Limb (tissue), 2 donors: ENCODE measurements at regions not wholly inside any gene's neighbourhood (a gene's known extent, or its start where the extent isn't known, plus 50 kb on each side); places are given as distances from the start of the nearest gene placed in this dataset.
"Not testable (repeated sequence)": the region's sequence is repeated elsewhere in the genome, so short reads cannot be mapped to it uniquely, and the experiment has no call there.

Experiments
- DNase-seq, 2 donors: peaks; one replicate each; pipeline ENCODE4 v3.0.0-alpha.2; 2016; ENCODE audit errors: extremely low spot score in 2 of 2

- peak in 1 of 2 donors; percentile 11 for DNase-seq
Observed at GRCh38 chr12:5262450-5262849, 169.5 kb upstream of the NTF3 start.

DNA sequence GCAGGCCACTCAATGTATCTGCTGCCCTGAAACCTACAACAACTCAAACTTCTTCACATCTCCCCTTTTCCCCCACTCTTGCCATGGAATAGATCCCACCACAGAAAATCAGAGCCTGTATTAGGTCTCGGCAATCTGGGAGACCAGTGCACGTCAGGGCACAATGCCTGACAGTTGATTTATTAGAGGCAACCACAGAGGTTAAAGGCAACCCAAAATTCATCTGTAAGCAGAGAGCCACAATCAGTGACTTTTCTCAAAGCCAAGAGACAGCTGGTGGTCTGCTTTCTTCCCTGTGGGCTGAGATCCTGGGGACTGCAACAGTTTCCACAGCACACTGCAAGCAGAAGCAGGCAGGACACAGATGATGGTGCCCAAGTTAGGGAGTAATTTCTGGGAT lies 169.0 kb upstream of the NTF3 start:
- no peak for DNase-seq

GRCh38 chr12:5264006-5264405 lies 167.9 kb upstream of the NTF3 start:
- no peak for DNase-seq

- DNase-seq: no peak
Observed at GRCh38 chr12:5267603-5268423, 164.1 kb upstream of the NTF3 start.

- no peak for DNase-seq
Observed at GRCh38 chr12:5268424-5269210, 163.3 kb upstream of the NTF3 start.

DNA sequence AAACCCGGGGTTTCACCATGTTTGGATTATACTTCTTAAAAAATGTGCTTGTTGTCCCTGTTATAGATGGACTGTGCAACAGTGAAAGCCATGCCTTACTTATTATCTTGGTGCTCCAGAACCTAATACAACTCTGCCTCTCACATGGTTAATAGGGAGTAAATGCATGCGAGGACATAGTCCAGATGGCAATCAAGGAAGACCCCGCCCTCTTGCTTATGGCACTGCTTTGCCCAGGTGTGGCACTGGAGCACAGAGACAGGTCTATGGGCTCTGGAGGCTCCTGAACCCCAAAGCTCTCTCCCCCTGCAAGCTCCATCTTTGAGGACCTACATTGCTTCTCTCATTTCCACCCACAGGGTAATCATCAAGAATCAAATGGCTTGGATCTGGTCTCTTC lies 162.1 kb upstream of the NTF3 start:
- no peak for DNase-seq

DNA sequence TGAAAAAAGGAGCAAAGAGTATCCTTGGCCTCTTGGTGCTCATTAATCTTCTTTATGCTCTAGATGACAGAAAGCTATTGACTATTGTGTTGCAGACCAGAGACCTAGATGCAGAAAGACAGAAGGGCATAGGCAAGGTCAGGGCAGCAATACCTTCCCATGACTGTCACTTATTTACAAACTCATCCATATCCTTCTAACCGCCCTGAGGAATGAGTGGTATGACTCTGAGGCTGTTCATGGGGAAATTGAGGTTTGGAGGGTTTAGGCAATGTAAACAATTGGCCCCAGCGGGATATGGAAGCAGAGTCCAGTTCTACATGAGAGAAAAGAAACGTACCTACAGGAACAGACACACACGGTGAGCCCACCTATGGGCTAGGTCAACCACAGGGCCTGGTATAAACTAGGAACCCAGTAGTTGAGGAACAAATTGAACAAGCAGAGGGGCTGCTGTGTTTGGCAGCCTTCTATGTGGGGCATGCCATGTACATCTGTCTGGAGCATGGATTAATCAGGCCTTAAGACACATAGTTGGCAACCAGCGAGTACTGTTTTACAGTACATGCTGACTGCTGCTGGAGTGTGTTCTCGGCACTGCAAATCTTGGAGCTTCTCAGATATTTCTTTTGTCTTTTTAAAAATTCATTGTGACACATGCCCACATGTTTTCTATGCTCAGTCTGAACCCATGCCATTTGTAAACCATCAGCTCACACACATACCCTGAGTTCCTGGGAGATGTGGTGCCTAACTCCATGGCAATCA lies 159.7 kb upstream of the NTF3 start:
- peak in 1 of 2 donors; percentile 58 for DNase-seq

DNA sequence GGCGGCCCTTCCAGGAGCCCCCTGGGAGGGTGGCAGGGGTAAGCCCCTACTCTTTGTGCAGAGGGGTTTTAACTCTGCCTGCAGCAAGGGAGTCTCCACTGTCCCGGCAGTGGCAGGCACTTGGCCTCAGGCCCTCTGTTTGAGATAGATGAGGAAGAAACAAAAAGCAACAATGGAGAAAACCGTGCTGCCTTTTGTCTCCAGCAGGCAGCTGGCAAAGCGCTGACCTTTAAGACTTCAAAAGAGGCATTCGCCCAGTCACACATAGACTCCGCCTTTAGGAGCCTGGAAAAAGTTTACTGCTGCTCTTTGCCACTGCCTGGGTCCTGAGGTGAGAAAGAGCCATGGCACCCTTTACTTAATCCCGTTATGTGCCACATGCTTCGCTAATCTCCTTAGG lies 158.2 kb upstream of the NTF3 start:
- DNase-seq: no peak

GRCh38 chr12:5276327-5276880 lies 155.5 kb upstream of the NTF3 start:
- DNase-seq: no peak

- DNase-seq: no peak
Observed at GRCh38 chr12:5280086-5280485, 151.8 kb upstream of the NTF3 start.

DNA sequence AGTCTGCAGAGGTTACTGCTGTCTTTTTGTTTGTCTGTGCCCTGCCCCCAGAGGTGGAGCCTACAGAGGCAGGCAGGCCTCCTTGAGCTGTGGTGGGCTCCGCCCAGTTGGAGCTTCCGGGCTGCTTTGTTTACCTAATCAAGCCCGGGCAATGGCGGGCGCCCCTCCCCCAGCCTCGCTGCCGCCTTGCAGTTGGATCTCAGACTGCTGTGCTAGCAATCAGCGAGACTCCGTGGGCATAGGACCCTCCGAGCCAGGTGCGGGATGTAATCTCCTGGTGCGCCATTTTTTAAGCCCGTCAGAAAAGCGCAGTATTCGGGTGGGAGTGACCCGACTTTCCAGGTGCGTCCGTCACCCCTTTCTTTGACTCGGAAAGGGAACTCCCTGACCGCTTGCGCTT lies 141.5 kb upstream of the NTF3 start:
- DNase-seq: not testable (repeated sequence)

GRCh38 chr12:5292651-5293050 lies 139.3 kb upstream of the NTF3 start:
- no peak for DNase-seq

DNA sequence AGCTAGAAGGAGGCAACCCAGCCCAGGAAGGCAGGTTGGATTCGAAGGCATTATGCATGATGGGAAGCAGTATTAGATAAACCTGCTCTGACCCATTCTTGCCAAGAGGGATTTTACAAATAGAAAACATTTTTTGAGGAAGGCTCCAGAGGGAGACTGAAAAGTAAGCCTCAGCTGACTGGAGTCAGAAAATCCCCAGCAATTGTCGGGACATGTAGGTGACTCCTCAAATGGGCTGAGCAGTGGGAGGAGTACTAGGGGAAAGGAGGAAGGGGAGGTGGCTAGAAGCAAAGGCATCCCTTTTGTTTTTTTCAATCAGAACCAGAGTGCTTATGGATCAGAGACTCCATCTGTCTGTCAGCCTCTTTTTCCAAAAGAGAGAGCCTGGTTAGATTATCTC lies 138.1 kb upstream of the NTF3 start:
- DNase-seq: no peak

GRCh38 chr12:5294274-5295070 lies 137.4 kb upstream of the NTF3 start:
- DNase-seq: no peak

GRCh38 chr12:5295151-5295550 lies 136.8 kb upstream of the NTF3 start:
- no peak for DNase-seq

DNA sequence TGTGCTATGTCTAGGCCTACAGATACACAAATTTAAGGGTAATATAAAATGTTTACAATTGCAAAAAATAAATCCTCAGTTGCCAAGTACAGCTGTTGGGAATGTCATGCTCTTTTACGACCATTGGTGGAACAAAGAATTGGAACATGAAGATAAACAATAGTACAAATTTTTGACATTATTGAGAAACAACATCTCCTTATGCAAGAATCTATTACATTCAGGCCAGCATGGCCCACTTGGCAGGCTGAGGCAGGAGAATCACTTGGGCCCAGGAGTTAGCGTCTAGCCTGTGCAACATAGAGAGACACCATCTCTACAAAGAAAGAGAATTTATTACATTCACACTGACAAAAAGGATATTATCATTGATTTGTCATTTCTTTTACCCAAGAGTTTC lies 135.9 kb upstream of the NTF3 start:
- no peak for DNase-seq

DNA sequence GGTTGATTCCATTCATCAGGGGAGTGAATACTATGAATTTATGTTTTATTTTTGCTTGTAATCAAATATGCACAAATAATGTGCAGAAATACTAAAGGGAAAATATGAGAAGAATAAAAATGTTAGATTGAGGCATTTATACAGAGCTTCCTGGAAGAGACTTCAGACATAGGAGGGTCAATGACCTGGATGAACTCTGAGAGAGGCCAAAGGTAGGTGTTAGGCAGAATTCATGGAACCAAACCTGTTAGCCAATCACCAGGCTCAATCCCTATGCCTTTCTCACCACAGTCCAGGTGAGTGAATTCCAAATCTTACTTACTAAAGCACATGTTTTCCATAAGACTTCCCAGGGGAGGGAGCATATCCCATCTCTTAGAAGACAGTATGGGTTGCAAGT lies 130.4 kb upstream of the NTF3 start:
- DNase-seq: no peak

DNA sequence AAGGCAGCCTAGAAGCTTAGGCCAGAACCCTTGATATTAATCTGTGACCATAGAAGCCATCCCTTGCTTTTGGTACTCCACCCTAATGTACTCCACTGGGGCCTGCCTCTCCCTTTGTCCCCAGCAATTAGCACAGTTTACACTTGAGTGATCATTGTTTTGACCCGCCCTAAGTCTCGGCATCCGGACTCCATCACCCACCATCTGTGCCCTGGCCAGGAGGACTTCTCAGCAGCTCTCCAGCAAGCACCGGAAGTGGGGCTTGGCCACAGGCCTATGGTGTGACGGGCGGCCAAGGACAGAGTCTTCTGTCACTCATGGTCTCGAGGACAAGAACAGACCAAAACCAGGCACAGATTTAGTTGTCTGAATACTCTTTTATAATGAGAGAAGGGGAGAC lies 126.5 kb upstream of the NTF3 start:
- DNase-seq: no peak

GRCh38 chr12:5305886-5306545 lies 125.9 kb upstream of the NTF3 start:
- no peak for DNase-seq

DNA sequence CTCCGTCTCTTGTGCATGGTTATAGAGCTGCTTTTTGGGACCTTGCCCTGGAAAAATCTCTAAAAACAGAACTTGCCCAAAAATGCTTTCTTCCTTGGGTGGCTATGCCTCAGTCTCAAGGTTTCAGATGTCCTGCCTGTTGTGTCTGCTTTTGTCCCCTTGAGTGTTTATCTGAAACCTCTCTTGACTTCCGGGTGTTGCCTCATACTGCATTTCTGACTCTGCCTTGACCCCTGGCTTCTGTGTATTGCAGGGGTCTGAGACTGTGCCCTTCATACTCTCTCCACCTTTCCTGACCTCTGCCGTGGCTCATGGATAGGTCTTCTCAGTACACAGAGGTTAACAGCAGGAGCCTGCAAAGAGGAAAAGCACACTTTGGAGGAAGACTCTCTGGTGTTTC lies 124.8 kb upstream of the NTF3 start:
- DNase-seq: no peak
